ENCODE measurements at regions not wholly inside any gene's neighbourhood (a gene's known extent, or its start where the extent isn't known, plus 50 kb on each side); places are given as distances from the start of the nearest gene placed in this dataset.

DNA sequence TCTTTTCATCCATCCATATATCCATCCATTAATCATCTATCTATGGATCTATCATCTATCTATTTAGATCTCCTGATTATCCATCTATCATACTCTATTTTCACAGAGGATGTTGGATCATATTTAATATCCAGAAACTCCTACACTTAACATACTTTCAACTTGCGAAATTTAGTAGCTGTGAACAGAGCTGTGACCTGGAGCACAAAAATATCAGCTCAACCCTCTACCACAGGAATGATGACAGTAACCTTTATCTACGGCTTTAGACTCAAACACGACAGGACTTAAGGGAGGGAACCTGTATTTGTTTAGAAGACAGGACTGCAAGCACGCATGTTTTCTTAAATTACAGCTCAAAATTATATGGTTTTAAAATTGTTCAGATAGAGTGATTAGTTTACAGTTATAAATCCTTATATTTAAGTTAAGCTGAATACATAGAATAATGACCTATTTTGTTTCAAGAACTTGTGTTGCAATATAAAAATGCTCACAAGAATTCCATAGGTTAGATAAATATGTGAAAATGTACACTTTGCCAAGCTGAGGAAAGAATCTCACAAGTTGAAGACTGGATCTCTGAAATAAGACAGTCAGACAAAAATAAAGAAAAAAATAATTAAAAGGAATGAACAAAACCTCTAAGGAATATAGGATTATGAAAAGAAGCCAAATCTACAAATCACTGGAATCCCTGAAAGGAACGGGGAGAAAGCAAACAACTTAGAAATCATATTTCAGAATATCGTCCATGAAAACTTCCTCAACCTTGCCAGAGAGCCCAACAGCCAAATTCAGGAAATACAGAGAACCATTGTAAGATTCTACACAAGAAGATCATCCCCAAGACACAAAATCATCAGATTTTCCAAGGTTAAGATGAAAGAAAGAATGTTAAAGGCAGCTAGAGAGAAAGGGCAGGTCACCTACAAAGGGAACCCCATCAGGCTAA, 142.0 kb downstream of the COL6A3 start:
- TF ChIP-seq, protein P1, sequence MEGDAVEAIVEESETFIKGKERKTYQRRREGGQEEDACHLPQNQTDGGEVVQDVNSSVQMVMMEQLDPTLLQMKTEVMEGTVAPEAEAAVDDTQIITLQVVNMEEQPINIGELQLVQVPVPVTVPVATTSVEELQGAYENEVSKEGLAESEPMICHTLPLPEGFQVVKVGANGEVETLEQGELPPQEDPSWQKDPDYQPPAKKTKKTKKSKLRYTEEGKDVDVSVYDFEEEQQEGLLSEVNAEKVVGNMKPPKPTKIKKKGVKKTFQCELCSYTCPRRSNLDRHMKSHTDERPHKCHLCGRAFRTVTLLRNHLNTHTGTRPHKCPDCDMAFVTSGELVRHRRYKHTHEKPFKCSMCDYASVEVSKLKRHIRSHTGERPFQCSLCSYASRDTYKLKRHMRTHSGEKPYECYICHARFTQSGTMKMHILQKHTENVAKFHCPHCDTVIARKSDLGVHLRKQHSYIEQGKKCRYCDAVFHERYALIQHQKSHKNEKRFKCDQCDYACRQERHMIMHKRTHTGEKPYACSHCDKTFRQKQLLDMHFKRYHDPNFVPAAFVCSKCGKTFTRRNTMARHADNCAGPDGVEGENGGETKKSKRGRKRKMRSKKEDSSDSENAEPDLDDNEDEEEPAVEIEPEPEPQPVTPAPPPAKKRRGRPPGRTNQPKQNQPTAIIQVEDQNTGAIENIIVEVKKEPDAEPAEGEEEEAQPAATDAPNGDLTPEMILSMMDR (IDR thresholded peaks at IDR 0.05; ENCODE audit: low read depth, low read length, missing control alignments): no peak

More for the DNA sequence above, 142.0 kb downstream of the COL6A3 start:
- no peak for DNase-seq (ENCODE audit: extremely low read depth, low read depth)
- no peak overlapping the region for H3K4me3 ChIP-seq (replicated peaks; ENCODE audit: low read depth, low read length)

Data from HFF-Myc (cell line).